Chondrocyte (in vitro differentiated cells): ENCODE measurements at regions not wholly inside any gene's neighbourhood (a gene's known extent, or its start where the extent isn't known, plus 50 kb on each side); places are given as distances from the start of the nearest gene placed in this dataset.

Experiments
- DNase-seq: peaks from one replicate; pipeline ENCODE4 v3.0.0; 2021; ENCODE audit warnings: mixed read lengths, low spot score
- H3K27ac Mint-ChIP-seq: one replicate; pipeline ENCODE4 v1.8.0; 2021; ENCODE audit warnings: mild to moderate bottlenecking, moderate library complexity, mixed read lengths; ENCODE audit not compliant: unreplicated experiment
- H3K27me3 Mint-ChIP-seq: 2 replicates; pipeline ENCODE4 v1.8.0; 2021; ENCODE audit warnings: low read depth, mixed read lengths
- H3K36me3 Mint-ChIP-seq: 2 replicates; pipeline ENCODE4 v1.8.0; 2021; ENCODE audit warnings: low read depth, mixed read lengths
- H3K4me1 Mint-ChIP-seq: 2 replicates; pipeline ENCODE4 v1.8.0; 2021; ENCODE audit warnings: low read depth, mild to moderate bottlenecking, mixed read lengths
- H3K4me3 Mint-ChIP-seq: one replicate; pipeline ENCODE4 v1.8.0; 2021; ENCODE audit warnings: mild to moderate bottlenecking, moderate library complexity, mixed read lengths; ENCODE audit not compliant: unreplicated experiment
- H3K9me3 Mint-ChIP-seq: 2 replicates; pipeline ENCODE4 v1.8.0; 2021; ENCODE audit warnings: low read depth, mixed read lengths
- TF ChIP-seq, protein P1 (sequence below): fragments of 200-600 bp; sonication (generic); IDR thresholded peaks from 2 replicates; pipeline ENCODE4 v1.5.0; 2021; ENCODE audit warnings: antibody characterized with exemption, mild to moderate bottlenecking, moderate library complexity

DNA sequence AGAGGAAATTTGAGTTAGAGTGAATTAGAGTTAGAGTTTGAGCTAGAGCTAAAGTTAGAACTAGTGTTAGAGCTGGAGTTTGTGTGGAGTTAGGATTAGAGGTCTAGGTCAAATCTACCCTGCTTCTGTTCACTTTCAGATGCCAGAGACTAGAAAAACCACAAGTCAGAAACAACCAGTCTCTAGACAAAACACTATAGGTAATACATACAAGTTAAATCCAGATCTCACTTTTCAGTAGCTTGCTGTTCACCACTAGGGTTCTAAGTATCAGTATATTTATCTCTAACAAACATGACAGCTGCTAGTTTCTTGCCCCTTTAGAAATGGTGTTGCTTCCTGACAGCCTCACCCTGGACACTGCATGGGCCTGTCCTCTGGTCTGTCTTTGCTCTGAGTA, 300.7 kb downstream of the ARAP2 start:
- Mint-ChIP-seq H3K4me3 (no peak overlapping the region), H3K36me3 (no peaks in the 10 kb centered on the region), H3K9me3 (no peaks in the 10 kb centered on the region), H3K27me3 (peaks cover 3% of the 10 kb centered on the region), H3K4me1 (no peaks in the 10 kb centered on the region), H3K27ac (no peak overlapping the region)
- no peak for DNase-seq
- TF ChIP-seq, protein P1, sequence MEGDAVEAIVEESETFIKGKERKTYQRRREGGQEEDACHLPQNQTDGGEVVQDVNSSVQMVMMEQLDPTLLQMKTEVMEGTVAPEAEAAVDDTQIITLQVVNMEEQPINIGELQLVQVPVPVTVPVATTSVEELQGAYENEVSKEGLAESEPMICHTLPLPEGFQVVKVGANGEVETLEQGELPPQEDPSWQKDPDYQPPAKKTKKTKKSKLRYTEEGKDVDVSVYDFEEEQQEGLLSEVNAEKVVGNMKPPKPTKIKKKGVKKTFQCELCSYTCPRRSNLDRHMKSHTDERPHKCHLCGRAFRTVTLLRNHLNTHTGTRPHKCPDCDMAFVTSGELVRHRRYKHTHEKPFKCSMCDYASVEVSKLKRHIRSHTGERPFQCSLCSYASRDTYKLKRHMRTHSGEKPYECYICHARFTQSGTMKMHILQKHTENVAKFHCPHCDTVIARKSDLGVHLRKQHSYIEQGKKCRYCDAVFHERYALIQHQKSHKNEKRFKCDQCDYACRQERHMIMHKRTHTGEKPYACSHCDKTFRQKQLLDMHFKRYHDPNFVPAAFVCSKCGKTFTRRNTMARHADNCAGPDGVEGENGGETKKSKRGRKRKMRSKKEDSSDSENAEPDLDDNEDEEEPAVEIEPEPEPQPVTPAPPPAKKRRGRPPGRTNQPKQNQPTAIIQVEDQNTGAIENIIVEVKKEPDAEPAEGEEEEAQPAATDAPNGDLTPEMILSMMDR: no peak

DNA sequence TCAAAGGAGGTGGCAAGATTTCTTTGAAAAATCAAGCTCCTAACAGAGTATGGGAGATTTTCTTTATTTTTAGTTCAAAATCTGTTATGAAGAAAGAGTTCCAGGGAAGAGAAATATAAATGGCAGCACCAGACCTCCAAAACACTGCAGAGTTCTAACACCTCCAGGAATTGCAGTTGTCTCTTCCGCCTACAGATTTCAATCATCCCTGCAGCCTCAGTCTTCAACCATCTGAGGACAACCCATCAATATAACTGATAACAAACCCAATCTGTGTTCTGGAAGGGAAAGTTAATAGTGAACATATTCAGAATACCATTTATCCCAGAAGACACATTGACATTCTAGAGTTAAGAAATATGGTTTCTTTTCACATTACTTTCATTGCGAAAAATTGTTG, 296.1 kb downstream of the ARAP2 start:
- Mint-ChIP-seq H3K27ac (no peak overlapping the region), H3K27me3 (no peaks in the 10 kb centered on the region), H3K4me1 (no peaks in the 10 kb centered on the region), H3K36me3 (no peaks in the 10 kb centered on the region), H3K4me3 (no peak overlapping the region), H3K9me3 (peaks cover 3% of the 10 kb centered on the region)
- DNase-seq: no peak
- TF ChIP-seq, protein P1: no peak

DNA sequence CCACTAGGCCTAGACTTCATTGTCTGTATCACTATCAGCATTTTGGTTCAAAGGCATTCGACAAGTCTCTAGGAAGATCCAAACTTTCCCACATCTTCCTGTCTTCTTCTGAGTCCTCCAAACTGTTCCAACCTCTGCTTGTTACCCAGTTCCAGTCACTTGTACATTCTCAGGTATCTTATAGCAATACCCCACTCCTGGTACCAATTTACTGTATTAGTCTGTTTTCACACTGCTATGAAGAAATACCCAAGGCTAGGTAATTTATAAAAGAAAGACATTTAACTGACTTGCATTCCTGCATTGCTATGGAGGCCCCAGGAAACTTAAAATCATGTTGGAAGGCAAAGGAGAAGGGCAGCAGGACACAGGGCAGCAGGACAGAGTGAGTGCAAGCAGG, 293.9 kb downstream of the ARAP2 start:
- TF ChIP-seq, protein P1: no peak

DNA sequence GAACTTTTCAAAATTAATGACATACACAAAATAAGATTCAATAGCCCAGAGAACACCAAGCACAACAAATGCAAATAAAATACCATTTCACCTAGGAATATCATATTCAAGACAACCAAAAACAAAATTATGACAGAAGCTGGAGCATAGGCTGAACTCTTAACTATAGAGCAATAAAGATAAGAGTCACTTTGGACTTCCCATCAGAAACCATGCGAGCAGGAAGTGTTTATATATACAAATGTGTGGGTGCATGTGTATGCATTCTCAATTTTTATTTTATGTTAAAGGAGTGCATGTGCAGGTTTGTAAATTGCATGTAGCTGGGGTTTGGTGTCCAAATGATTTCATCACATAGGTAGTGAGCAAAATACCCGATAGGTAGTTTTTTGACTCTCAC, 291.6 kb downstream of the ARAP2 start:
- DNase-seq: no peak
- H3K27ac Mint-ChIP-seq: no peak overlapping the region
- H3K4me1 Mint-ChIP-seq: no peaks in the 10 kb centered on the region
- H3K36me3 Mint-ChIP-seq: peaks cover 4% of the 10 kb centered on the region
- H3K27me3 Mint-ChIP-seq: no peaks in the 10 kb centered on the region
- no peak overlapping the region for H3K4me3 Mint-ChIP-seq
- H3K9me3 Mint-ChIP-seq: peaks cover 14% of the 10 kb centered on the region
- TF ChIP-seq, protein P1: no peak

More for the DNA sequence above, 293.9 kb downstream of the ARAP2 start:
- Mint-ChIP-seq H3K36me3 (peaks cover 2% of the 10 kb centered on the region), H3K4me1 (no peaks in the 10 kb centered on the region), H3K27me3 (no peaks in the 10 kb centered on the region), H3K9me3 (peaks cover 7% of the 10 kb centered on the region), H3K27ac (no peak overlapping the region), H3K4me3 (no peak overlapping the region)
- no peak for DNase-seq

DNA sequence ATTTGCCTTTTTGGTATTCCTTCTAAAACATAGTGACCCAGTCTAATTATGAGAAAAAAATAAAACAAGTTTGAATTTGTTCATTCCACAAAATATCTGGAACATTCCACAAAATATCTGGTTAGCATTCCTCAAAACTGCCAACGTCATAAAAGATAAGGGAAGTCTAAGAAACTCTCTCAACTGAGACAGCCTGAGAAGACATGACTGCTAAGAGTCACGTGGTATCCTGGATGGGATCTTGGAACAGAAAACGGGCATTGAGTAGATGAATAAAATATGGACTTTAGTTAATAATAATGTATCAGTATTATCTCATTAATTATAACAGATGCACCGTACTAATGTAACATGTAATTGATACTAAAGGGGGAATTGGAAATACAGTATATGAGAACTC, 280.9 kb downstream of the ARAP2 start:
- TF ChIP-seq, protein P1: no peak
- Mint-ChIP-seq H3K27ac (no peak overlapping the region), H3K36me3 (no peaks in the 10 kb centered on the region), H3K4me3 (no peak overlapping the region), H3K9me3 (no peaks in the 10 kb centered on the region), H3K27me3 (no peaks in the 10 kb centered on the region), H3K4me1 (peaks cover 14% of the 10 kb centered on the region)
- no peak for DNase-seq
